ENCODE measurements at regions not wholly inside any gene's neighbourhood (a gene's known extent, or its start where the extent isn't known, plus 50 kb on each side); places are given as distances from the start of the nearest gene placed in this dataset.

DNA sequence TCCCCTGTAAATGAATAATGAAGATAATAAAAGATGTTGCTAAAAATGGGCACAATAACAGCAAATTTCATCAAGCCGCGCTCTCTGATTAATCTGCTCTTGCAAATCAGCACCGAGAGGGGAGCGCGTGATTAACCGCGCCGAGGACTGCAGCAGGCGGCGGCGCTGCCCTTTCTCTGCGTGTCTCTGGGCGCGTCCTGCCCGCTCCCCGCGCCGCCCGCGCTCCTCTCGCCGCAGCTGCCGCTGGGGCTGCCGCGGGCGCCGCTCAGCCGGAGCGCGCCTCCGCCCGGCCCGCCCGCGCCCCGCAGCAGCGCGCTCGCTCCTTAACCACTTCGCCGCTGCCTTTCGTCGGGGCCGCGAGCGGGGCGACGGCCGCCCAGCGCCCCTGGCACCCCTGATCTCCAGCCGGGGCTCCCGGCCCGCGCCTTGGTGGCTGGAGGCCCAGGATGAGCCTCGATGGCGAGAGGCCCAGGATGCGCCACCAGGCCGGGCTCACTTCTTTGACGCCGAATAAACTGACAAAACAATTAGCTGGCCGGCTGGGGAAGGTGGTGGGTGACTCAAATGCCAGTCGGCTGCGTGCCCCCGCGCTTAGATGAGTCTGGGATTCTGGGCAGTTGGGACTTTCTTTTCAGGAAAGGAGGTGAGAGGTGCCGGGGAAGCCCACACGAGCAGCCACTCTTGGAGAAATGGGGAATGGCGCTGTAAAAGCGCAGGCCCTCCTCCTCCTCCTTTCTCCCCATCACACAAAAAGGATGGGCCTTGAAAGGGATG lies 221.4 kb upstream of the PKN2 start:
- Histone ChIP-seq H3K27me3 (replicated peaks; ENCODE audit: control insufficient read depth, insufficient read depth, low read length) (peaks cover 3% of the 10 kb centered on the region), H3K9me3 (ENCODE audit: control insufficient read depth, low read length) (no peaks in the 10 kb centered on the region), H3K36me3 (ENCODE audit: control insufficient read depth, insufficient read depth, low read length, severe bottlenecking) (no peaks in the 10 kb centered on the region), H3K4me1 (ENCODE audit: control insufficient read depth, insufficient read depth, low read length) (peaks cover 10% of the 10 kb centered on the region), H3K9ac (ENCODE audit: low read length) (peak overlapping the region; percentile 75), H3K4me3 (ENCODE audit: low read length) (peak overlapping the region; percentile 72)
- peak; percentile 70 for DNase-seq (ENCODE audit: low read depth)

DNA sequence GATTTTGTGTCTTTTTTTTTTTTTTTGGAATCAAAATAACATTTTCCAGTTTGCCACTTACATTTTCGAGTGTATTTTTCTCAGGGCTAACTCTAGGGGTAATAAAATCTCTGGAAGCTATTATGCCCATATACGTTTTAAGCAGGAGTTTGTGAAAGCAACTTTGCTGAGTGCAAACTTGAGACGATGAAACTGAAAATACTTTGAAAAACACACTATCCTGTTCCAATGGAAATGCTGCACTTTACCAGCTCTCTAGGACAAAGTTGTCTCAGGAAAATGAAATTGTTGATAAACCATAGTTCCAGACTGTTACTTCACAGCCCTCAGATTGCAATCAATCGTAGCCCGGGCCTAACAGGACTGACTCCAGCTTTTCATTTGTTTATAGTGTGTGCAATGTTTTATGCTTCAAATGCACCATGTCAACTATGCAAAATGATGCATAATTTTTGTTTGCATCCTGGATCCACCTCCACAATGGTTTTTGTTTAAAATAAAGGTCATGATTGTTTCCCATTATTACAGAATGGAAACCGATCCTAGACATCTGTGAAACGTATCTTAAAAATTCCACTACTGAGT lies 220.6 kb upstream of the PKN2 start:
- Histone ChIP-seq H3K27me3 (replicated peaks; ENCODE audit: control insufficient read depth, insufficient read depth, low read length) (peaks cover 1% of the 10 kb centered on the region), H3K9me3 (ENCODE audit: control insufficient read depth, low read length) (no peaks in the 10 kb centered on the region), H3K36me3 (ENCODE audit: control insufficient read depth, insufficient read depth, low read length, severe bottlenecking) (no peaks in the 10 kb centered on the region), H3K9ac (ENCODE audit: low read length) (peak overlapping the region; percentile 75), H3K4me1 (ENCODE audit: control insufficient read depth, insufficient read depth, low read length) (peaks cover 10% of the 10 kb centered on the region), H3K4me3 (ENCODE audit: low read length) (peak overlapping the region; percentile 72)
- peak; percentile 1 for DNase-seq (ENCODE audit: low read depth)

DNA sequence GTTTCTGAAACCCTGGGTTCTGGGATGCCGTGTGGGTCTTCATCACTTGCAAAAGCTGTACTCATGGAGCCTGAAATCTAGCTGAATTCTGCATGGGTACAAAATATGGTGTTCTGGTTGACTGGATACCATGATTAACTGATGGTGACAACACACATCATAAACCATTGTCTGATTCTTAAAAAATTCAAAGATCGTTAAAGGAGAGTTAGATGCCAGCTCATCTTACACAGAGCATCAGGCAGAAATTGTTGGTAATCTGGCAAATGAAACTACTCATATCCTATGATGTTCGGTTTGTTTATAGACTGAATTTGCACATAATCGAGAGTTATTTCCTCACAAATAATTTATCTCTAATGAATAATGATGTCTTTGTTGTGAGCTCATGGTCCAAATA lies 218.1 kb upstream of the PKN2 start:
- Histone ChIP-seq H3K4me1 (ENCODE audit: control insufficient read depth, insufficient read depth, low read length) (peaks cover 10% of the 10 kb centered on the region), H3K4me3 (ENCODE audit: low read length) (no peak overlapping the region), H3K9ac (ENCODE audit: low read length) (no peak overlapping the region), H3K36me3 (ENCODE audit: control insufficient read depth, insufficient read depth, low read length, severe bottlenecking) (no peaks in the 10 kb centered on the region), H3K27me3 (replicated peaks; ENCODE audit: control insufficient read depth, insufficient read depth, low read length) (no peaks in the 10 kb centered on the region), H3K9me3 (ENCODE audit: control insufficient read depth, low read length) (no peaks in the 10 kb centered on the region)
- DNase-seq (ENCODE audit: low read depth), result no peak

DNA sequence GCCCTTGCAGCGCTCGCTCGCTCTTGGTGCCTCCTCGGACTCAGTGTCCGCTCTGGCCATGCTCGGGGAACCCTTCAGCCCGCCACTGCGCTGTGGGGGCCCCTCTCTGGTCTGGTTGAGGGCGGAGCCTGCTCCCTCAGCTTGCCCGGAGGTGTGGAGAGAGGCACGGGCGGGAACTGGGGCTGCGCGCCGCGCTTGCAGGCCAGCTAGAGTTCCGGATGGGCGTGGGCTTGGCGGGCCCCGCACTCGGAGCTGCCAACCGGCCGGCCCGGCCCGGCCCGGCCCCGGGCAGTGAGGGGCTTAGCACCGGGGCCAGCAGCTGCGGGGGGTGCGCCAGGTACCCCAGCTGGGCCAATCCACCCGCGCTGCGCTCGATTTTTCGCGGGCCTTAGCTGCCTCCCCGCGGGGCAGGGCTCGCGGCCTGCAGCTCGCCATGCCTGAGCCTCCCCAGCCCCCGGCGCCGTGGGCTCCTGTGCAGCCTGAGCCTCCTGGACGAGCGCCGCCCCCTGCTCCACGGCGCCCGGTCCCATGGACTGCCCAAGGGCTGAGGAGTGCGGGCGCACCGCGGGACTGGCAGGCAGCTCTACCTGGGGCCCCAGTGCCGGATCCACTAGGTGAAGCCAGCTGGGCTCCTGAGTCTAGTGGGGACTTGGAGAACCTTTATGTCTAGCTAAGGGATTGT lies 217.0 kb upstream of the PKN2 start:
- Histone ChIP-seq H3K27me3 (replicated peaks; ENCODE audit: control insufficient read depth, insufficient read depth, low read length) (no peaks in the 10 kb centered on the region), H3K9ac (ENCODE audit: low read length) (no peak overlapping the region), H3K4me3 (ENCODE audit: low read length) (no peak overlapping the region), H3K4me1 (ENCODE audit: control insufficient read depth, insufficient read depth, low read length) (peaks cover 8% of the 10 kb centered on the region), H3K36me3 (ENCODE audit: control insufficient read depth, insufficient read depth, low read length, severe bottlenecking) (no peaks in the 10 kb centered on the region), H3K9me3 (ENCODE audit: control insufficient read depth, low read length) (no peaks in the 10 kb centered on the region)
- DNase-seq (ENCODE audit: low read depth), result no peak

DNA sequence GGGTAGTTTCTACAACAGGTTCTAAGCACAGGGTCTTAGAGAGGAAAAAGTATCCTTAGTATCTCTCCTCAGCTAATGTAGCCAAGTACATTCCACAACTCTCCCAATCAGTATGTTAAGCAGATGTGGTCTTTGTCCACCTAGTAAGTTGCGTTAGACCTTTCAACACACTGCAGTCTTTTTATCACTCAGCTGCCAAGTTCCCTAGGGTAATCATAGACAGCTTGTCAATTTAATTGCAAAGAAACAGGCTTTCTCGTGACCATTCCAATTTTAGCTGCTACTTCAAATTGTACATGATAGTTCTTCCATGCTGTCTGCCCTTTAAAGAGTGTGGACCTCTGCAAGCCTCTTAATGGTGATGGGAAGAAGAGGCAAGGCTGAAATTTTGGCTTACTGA lies 211.8 kb upstream of the PKN2 start:
- H3K36me3 ChIP-seq (ENCODE audit: control insufficient read depth, insufficient read depth, low read length, severe bottlenecking), result no peaks in the 10 kb centered on the region
- peaks cover 7% of the 10 kb centered on the region for H3K4me1 ChIP-seq (ENCODE audit: control insufficient read depth, insufficient read depth, low read length)
- H3K9me3 ChIP-seq (ENCODE audit: control insufficient read depth, low read length), result no peaks in the 10 kb centered on the region
- no peaks in the 10 kb centered on the region for H3K27me3 ChIP-seq (replicated peaks; ENCODE audit: control insufficient read depth, insufficient read depth, low read length)
- H3K4me3 ChIP-seq (ENCODE audit: low read length), result no peak overlapping the region
- no peak overlapping the region for H3K9ac ChIP-seq (ENCODE audit: low read length)
- no peak for DNase-seq (ENCODE audit: low read depth)

DNA sequence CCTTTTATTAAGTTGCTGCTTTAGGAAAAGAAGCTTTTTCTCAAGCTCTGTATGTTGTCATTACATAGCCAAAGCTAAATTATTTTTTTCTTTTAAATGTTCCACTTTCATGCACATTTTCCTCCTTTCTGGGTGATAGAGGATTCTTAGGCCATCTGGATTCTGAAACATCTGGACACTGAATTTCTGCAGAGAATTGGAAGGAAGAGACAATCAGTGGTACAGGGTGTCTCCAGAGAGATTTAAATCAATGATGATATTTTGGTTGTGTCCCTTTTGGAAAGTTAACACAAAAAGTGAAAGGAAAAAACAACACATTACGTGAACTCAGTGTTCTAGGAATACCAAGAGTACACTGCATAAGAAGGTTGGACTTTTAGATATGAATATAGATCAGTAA lies 211.4 kb upstream of the PKN2 start:
- H3K4me3 ChIP-seq (ENCODE audit: low read length), result no peak overlapping the region
- no peaks in the 10 kb centered on the region for H3K27me3 ChIP-seq (replicated peaks; ENCODE audit: control insufficient read depth, insufficient read depth, low read length)
- DNase-seq (ENCODE audit: low read depth), result no peak
- no peaks in the 10 kb centered on the region for H3K9me3 ChIP-seq (ENCODE audit: control insufficient read depth, low read length)
- no peaks in the 10 kb centered on the region for H3K36me3 ChIP-seq (ENCODE audit: control insufficient read depth, insufficient read depth, low read length, severe bottlenecking)
- no peak overlapping the region for H3K9ac ChIP-seq (ENCODE audit: low read length)
- H3K4me1 ChIP-seq (ENCODE audit: control insufficient read depth, insufficient read depth, low read length), result peaks cover 7% of the 10 kb centered on the region

DNA sequence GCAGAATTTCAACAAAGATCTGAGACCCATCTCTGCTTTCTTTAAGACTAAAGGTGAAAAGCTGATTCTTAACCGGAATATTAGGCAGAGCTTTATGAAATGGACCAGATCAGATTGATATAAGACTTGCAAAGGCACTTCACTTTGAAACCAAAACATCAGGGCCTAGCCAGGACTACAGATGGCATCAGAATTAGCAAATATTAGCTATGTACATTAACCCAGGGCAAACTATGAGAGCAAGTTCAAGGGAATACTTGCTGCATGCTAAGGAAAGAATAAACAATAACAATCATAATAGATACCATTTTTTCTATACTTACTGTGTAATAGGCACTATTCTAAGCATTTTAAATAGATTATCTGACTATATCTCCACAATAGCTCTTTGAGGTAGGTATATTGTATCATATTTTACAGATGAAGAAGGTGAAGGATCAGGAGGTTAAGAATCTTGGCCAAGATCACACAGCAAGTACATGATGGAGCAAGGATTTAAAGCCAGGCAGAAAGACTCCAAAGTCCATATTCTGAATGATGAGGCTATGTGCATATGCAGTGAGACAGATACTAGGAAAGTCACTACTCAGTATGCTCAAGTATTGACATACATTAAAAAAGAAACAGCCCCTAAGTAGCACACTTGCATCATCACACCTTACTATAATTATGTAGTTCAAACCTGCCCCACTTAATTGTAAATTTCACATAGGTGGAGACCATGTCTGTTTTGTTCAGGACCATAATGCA lies 209.3 kb upstream of the PKN2 start:
- Histone ChIP-seq H3K9ac (ENCODE audit: low read length) (no peak overlapping the region), H3K4me1 (ENCODE audit: control insufficient read depth, insufficient read depth, low read length) (peaks cover 7% of the 10 kb centered on the region), H3K9me3 (ENCODE audit: control insufficient read depth, low read length) (no peaks in the 10 kb centered on the region), H3K36me3 (ENCODE audit: control insufficient read depth, insufficient read depth, low read length, severe bottlenecking) (no peaks in the 10 kb centered on the region), H3K4me3 (ENCODE audit: low read length) (no peak overlapping the region), H3K27me3 (replicated peaks; ENCODE audit: control insufficient read depth, insufficient read depth, low read length) (no peaks in the 10 kb centered on the region)
- no peak for DNase-seq (ENCODE audit: low read depth)

DNA sequence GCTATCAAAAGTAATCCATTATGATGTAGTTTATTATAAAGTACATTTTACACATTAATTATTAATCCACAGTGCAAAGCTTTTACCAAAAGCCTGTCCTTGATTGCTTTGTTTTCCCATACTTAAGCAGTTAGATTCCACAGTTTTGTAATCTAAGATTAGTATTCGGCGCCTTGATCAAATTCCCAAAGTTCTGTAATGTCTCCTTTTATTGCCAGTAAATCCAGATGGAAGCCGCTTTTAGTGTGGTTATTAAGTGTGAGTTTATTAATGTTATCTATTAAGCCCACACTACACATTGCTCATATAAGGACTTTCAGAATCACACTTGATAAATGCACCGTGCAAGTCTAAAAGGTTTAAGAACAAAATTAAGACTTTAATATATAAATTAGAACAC lies 199.2 kb upstream of the PKN2 start:
- H3K27me3 ChIP-seq (replicated peaks; ENCODE audit: control insufficient read depth, insufficient read depth, low read length), result peaks cover 12% of the 10 kb centered on the region
- no peaks in the 10 kb centered on the region for H3K4me1 ChIP-seq (ENCODE audit: control insufficient read depth, insufficient read depth, low read length)
- DNase-seq (ENCODE audit: low read depth), result no peak
- H3K36me3 ChIP-seq (ENCODE audit: control insufficient read depth, insufficient read depth, low read length, severe bottlenecking), result no peaks in the 10 kb centered on the region
- H3K9me3 ChIP-seq (ENCODE audit: control insufficient read depth, low read length), result no peaks in the 10 kb centered on the region
- H3K4me3 ChIP-seq (ENCODE audit: low read length), result no peak overlapping the region
- no peak overlapping the region for H3K9ac ChIP-seq (ENCODE audit: low read length)

DNA sequence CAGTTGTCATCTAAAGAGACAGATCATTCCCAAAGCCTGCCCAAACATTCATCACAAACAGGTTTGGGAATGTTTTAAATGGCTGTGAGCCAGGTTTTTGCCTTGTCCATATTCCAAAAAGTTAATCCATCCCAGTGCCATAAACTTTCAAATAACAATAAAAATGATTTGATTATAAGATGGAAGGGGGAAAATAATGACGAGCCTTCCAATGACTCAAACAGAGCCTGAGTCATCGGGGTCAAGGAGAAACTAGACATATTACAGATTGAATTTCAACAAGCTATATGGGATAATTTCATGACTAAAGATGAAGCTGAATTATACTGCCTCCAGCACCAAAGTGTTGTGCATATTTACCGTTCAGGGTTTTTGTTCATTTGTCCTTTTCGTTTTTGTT lies 195.8 kb upstream of the PKN2 start:
- peaks cover under 1% of the 10 kb centered on the region for H3K27me3 ChIP-seq (replicated peaks; ENCODE audit: control insufficient read depth, insufficient read depth, low read length)
- no peaks in the 10 kb centered on the region for H3K36me3 ChIP-seq (ENCODE audit: control insufficient read depth, insufficient read depth, low read length, severe bottlenecking)
- H3K4me1 ChIP-seq (ENCODE audit: control insufficient read depth, insufficient read depth, low read length), result no peaks in the 10 kb centered on the region
- no peaks in the 10 kb centered on the region for H3K9me3 ChIP-seq (ENCODE audit: control insufficient read depth, low read length)
- no peak overlapping the region for H3K4me3 ChIP-seq (ENCODE audit: low read length)
- DNase-seq (ENCODE audit: low read depth), result no peak
- H3K9ac ChIP-seq (ENCODE audit: low read length), result no peak overlapping the region

DNA sequence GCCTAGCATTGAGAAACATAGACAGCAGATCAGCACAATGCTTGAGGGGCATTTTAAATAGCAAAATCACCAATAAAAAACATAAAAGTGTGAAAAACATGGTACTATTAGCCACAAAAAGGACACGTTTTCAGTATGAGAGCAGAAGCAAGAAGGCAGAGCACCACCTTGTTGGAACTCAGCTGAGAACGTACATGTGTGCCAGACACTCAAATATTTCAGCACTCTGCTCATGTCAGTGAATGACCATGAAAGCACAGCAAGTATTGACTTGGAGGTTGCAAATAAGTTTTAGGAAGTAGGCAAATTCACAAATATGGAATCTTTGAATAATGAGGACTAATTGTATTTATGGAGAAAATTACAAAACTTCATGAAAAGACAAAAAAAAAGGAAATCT lies 193.4 kb upstream of the PKN2 start:
- H3K4me1 ChIP-seq (ENCODE audit: control insufficient read depth, insufficient read depth, low read length), result no peaks in the 10 kb centered on the region
- H3K9ac ChIP-seq (ENCODE audit: low read length), result no peak overlapping the region
- no peaks in the 10 kb centered on the region for H3K9me3 ChIP-seq (ENCODE audit: control insufficient read depth, low read length)
- H3K4me3 ChIP-seq (ENCODE audit: low read length), result no peak overlapping the region
- H3K36me3 ChIP-seq (ENCODE audit: control insufficient read depth, insufficient read depth, low read length, severe bottlenecking), result no peaks in the 10 kb centered on the region
- no peak for DNase-seq (ENCODE audit: low read depth)
- no peaks in the 10 kb centered on the region for H3K27me3 ChIP-seq (replicated peaks; ENCODE audit: control insufficient read depth, insufficient read depth, low read length)

DNA sequence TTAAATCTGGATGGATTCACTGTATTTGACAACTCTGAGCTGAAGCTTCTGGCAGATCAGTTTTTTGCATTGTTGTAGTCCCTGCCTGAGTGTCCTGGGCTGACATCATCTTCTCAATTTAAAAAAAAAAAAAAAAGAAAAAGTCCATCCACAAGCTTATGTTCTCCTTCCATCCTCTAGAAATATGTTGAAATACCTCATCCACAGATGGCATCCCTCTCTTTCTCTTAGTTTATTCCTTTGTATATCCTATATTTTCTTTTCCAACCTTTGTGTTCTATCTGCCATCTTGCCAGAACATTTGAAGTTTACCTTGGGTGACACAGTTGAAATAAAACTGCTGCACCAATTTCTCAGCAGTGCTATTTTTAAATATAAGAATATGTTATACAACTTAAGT lies 184.4 kb upstream of the PKN2 start:
- no peak for DNase-seq (ENCODE audit: low read depth)

More for the DNA sequence above, 184.4 kb upstream of the PKN2 start:
- H3K9me3 ChIP-seq (ENCODE audit: control insufficient read depth, low read length), result no peaks in the 10 kb centered on the region
- H3K4me3 ChIP-seq (ENCODE audit: low read length), result no peak overlapping the region
- H3K36me3 ChIP-seq (ENCODE audit: control insufficient read depth, insufficient read depth, low read length, severe bottlenecking), result no peaks in the 10 kb centered on the region
- H3K4me1 ChIP-seq (ENCODE audit: control insufficient read depth, insufficient read depth, low read length), result no peaks in the 10 kb centered on the region
- H3K27me3 ChIP-seq (replicated peaks; ENCODE audit: control insufficient read depth, insufficient read depth, low read length), result no peaks in the 10 kb centered on the region
- H3K9ac ChIP-seq (ENCODE audit: low read length), result no peak overlapping the region
